HepG2 (cell line): ENCODE measurements at regions not wholly inside any gene's neighbourhood (a gene's known extent, or its start where the extent isn't known, plus 50 kb on each side); places are given as distances from the start of the nearest gene placed in this dataset.

Experiments
- ATAC-seq: fragments of 200-7000 bp; cut with Tn5 transposase; 3 replicates; pipeline ENCODE4 v1.9.1; 2020; ENCODE audit warnings: mild to moderate bottlenecking, moderate library complexity
- BruUV-seq: library from RNA; stranded (reverse); fragments of 400-500 nt; replicated peaks from 2 replicates; lab custom pipeline; 2021; lab: Mats Ljungman, UMichigan
- CTCF ChIA-PET: fragments of 300-600 bp; formaldehyde crosslinking; extraction: SDS; loops from one replicate; lab custom pipeline; 2021; ENCODE audit warnings: low total read pairs, inconsistent platforms, low intra/inter-chr PET ratio; lab: Yijun Ruan, JAX
- POLR2A ChIA-PET: fragments of 350-600 bp; sonication (Branson Sonifier 250); formaldehyde crosslinking; loops from one replicate; lab custom pipeline; 2020; ENCODE audit warnings: antibody characterized with exemption, inconsistent platforms; lab: Yijun Ruan, JAX
- DNase-seq: peaks from one replicate; pipeline ENCODE4 v3.0.0-alpha.2; 2015; ENCODE audit warnings: low spot score
- FAIRE-seq: peaks from 3 replicates; lab custom pipeline; 2011; peaks lifted over from hg19 to GRCh38; lab: Jason Lieb, UNC
- H2AFZ ChIP-seq: one replicate; pipeline ENCODE4 v1.6.1; 2011; ENCODE audit warnings: low read length, inconsistent platforms
- H3K27ac ChIP-seq: fragments of 300-600 bp; 3 replicates; pipeline ENCODE4 v1.8.0; 2011; ENCODE audit warnings: mixed run types, mild to moderate bottlenecking, mixed read lengths, low read length, inconsistent platforms; ENCODE audit not compliant: insufficient read depth; ENCODE audit errors: extremely low read length
- H3K27me3 ChIP-seq, 2 experiments: fragments of 200-600 bp in 1 of 2; 2 replicates in 1 of 2; 3 replicates in 1 of 2; pipeline versions ENCODE4 v1.6.0 to v1.8.0; 2011; ENCODE audit warnings: low read length in 2 of 2, mild to moderate bottlenecking in 2 of 2, moderate library complexity in 2 of 2, inconsistent platforms in 1 of 2; ENCODE audit not compliant: insufficient read depth in 2 of 2, control insufficient read depth in 1 of 2
- H3K36me3 ChIP-seq, 2 experiments: fragments of 200-600 bp in 1 of 2; replicated peaks in 1 of 2; 2 replicates in 1 of 2; 3 replicates in 1 of 2; pipeline versions ENCODE4 v1.5.1 to v1.8.0; 2011; ENCODE audit warnings: low read length in 2 of 2, inconsistent platforms in 1 of 2; ENCODE audit not compliant: insufficient read depth in 2 of 2, control insufficient read depth in 1 of 2
- H3K4me1 ChIP-seq: 2 replicates; pipeline ENCODE4 v1.5.1; 2012; ENCODE audit warnings: low read length, inconsistent platforms; ENCODE audit not compliant: insufficient read depth
- H3K4me2 ChIP-seq: 2 replicates; pipeline ENCODE4 v1.6.0; 2011; ENCODE audit warnings: low read depth, low read length, inconsistent platforms
- H3K4me3 ChIP-seq, 3 experiments: fragments of 200-600 bp in 1 of 3; sonication (generic), shearing (Covaris generic) in 1 of 3; replicated peaks in 1 of 3; 2 replicates each; pipeline ENCODE4 v1.5.1; 2011 to 2016; ENCODE audit warnings: low read length in 3 of 3, inconsistent platforms in 2 of 3, low read depth in 2 of 3, mild to moderate bottlenecking in 2 of 3, control low read depth in 1 of 3, mixed read lengths in 1 of 3; ENCODE audit not compliant: insufficient read depth in 1 of 3
- H3K79me2 ChIP-seq: one replicate; pipeline ENCODE4 v1.6.1; 2011; ENCODE audit warnings: low read length, inconsistent platforms; ENCODE audit not compliant: insufficient read depth
- H3K9ac ChIP-seq: 2 replicates; pipeline ENCODE4 v1.6.0; 2011; ENCODE audit warnings: mild to moderate bottlenecking, low read depth, low read length, inconsistent platforms; ENCODE audit not compliant: insufficient read depth
- H3K9me3 ChIP-seq: 2 replicates; pipeline ENCODE4 v1.5.1; 2012; ENCODE audit warnings: mild to moderate bottlenecking, low read length
- H4K20me1 ChIP-seq: 2 replicates; pipeline ENCODE4 v1.6.0; 2011; ENCODE audit warnings: inconsistent platforms, mild to moderate bottlenecking, low read length, moderate library complexity; ENCODE audit not compliant: insufficient read depth
- BORCS8-MEF2B ChIP-seq: sonication (generic); formaldehyde crosslinking; IDR thresholded peaks from 2 replicates; pipeline ENCODE4 v1.8.0; 2022; ENCODE audit warnings: mild to moderate bottlenecking, missing genetic modification reagents
- FOXK2 ChIP-seq: fragments of 450-650 bp; IDR thresholded peaks from 2 replicates; pipeline ENCODE4 v1.6.1; 2016
- GTF2F1 ChIP-seq: fragments of 150-350 bp; IDR thresholded peaks from 2 replicates; pipeline ENCODE4 v1.6.1; 2014; ENCODE audit warnings: low read length
- JUND ChIP-seq: sonication (generic); formaldehyde crosslinking; IDR thresholded peaks from 2 replicates; pipeline ENCODE4 v1.8.0; 2022; ENCODE audit warnings: mild to moderate bottlenecking, missing genetic modification reagents
- KDM1A ChIP-seq: IDR thresholded peaks from 2 replicates; pipeline ENCODE4 v1.6.1; 2016; ENCODE audit warnings: missing compliant biosample characterization
- KMT2B ChIP-seq: IDR thresholded peaks from 2 replicates; pipeline ENCODE4 v1.6.1; 2016; ENCODE audit warnings: missing genetic modification reagents, missing compliant biosample characterization
- MEF2D ChIP-seq: sonication (generic); formaldehyde crosslinking; IDR thresholded peaks from 2 replicates; pipeline ENCODE4 v1.5.1; 2020; ENCODE audit warnings: mild to moderate bottlenecking, missing genetic modification reagents
- MIER3 ChIP-seq: IDR thresholded peaks from 2 replicates; pipeline ENCODE4 v1.6.1; 2016; ENCODE audit warnings: missing compliant biosample characterization, borderline replicate concordance
- RFXAP ChIP-seq: sonication (generic); formaldehyde crosslinking; IDR thresholded peaks from 2 replicates; pipeline ENCODE4 v1.4.0; 2020; ENCODE audit warnings: missing genetic modification reagents, borderline replicate concordance
- SNAI1 ChIP-seq: sonication (generic); formaldehyde crosslinking; IDR thresholded peaks from 2 replicates; pipeline ENCODE4 v1.5.0; 2020; ENCODE audit warnings: mild to moderate bottlenecking, missing genetic modification reagents, borderline replicate concordance
- SOX6 ChIP-seq, 2 experiments: fragments of 450-650 bp in 1 of 2; sonication (generic) in 1 of 2; formaldehyde crosslinking in 1 of 2; IDR thresholded peaks; 2 replicates each; pipeline versions ENCODE4 v1.4.0 to v1.6.1; 2017 to 2020; ENCODE audit warnings: antibody characterized with exemption in 1 of 2, mild to moderate bottlenecking in 1 of 2, missing genetic modification reagents in 1 of 2
- ZIK1 ChIP-seq: sonication (generic); formaldehyde crosslinking; IDR thresholded peaks from 2 replicates; pipeline ENCODE4 v1.5.0; 2020; ENCODE audit warnings: mild to moderate bottlenecking, low read depth, missing genetic modification reagents, borderline replicate concordance
- ZNF20 ChIP-seq: sonication (generic); formaldehyde crosslinking; IDR thresholded peaks from 2 replicates; pipeline ENCODE4 v1.4.0; 2020; ENCODE audit warnings: mild to moderate bottlenecking, moderate library complexity, missing genetic modification reagents
- ZNF230 ChIP-seq: sonication (generic); formaldehyde crosslinking; IDR thresholded peaks from 2 replicates; pipeline ENCODE4 v1.4.0; 2020; ENCODE audit warnings: mild to moderate bottlenecking, missing genetic modification reagents
- ZNF335 ChIP-seq: sonication (generic); formaldehyde crosslinking; IDR thresholded peaks from 2 replicates; pipeline ENCODE4 v1.4.0; 2020; ENCODE audit warnings: missing genetic modification reagents
- ZNF552 ChIP-seq: sonication (generic); formaldehyde crosslinking; IDR thresholded peaks from 2 replicates; pipeline ENCODE4 v1.9.0; 2022; ENCODE audit warnings: missing genetic modification reagents, mild to moderate bottlenecking, borderline replicate concordance
- ZNF614 ChIP-seq: IDR thresholded peaks from 2 replicates; pipeline ENCODE4 v1.6.1; 2018; ENCODE audit warnings: missing biosample characterization, missing genetic modification reagents, inconsistent platforms, borderline replicate concordance
- ZNF670 ChIP-seq: sonication (generic); formaldehyde crosslinking; IDR thresholded peaks from 2 replicates; pipeline ENCODE4 v1.8.0; 2022; ENCODE audit warnings: mild to moderate bottlenecking, missing genetic modification reagents, borderline replicate concordance
- ZSCAN30 ChIP-seq: sonication (generic); formaldehyde crosslinking; IDR thresholded peaks from 2 replicates; pipeline ENCODE4 v1.5.0; 2020; ENCODE audit warnings: mild to moderate bottlenecking, missing genetic modification reagents
- in situ Hi-C: cut with HindIII; loops from 2 replicates; pipeline ENCODE4 v1.10.0; 2017; ENCODE audit warnings: low pct_unique_long_range_greater_than_20kb; ENCODE audit not compliant: extremely low pct_ligation_motif_present
- intact Hi-C: fragments of 100-400 bp; cut with micrococcal nuclease; formaldehyde crosslinking; loops from one replicate; pipeline ENCODE4 v1.10.0; 2022; ENCODE audit not compliant: unreplicated experiment
- TF ChIP-seq, protein P1 (sequence below): conservative IDR thresholded peaks from 2 replicates; pipeline ENCODE4 v1.6.1; 2018; ENCODE audit warnings: missing genetic modification reagents

GRCh38 chr11:29306527-29306926, 710.3 kb downstream of the KCNA4 start (continued):
- TF ChIP-seq ZNF552 (CRISPR knock-in tag) = no peak
- TF ChIP-seq ZNF20 (CRISPR knock-in tag) = no peak
- TF ChIP-seq ZIK1 (CRISPR knock-in tag) = no peak
- TF ChIP-seq BORCS8-MEF2B (CRISPR knock-in tag) = no peak
- no peak for TF ChIP-seq ZNF335
- TF ChIP-seq SNAI1 (CRISPR knock-in tag) = no peak
- no peak for TF ChIP-seq ZNF230

GRCh38 chr11:29305456-29306232, 711.2 kb downstream of the KCNA4 start:
- H3K9me3 ChIP-seq = no peaks in the 10 kb centered on the region
- ATAC-seq (no peak), FAIRE-seq (no peak), DNase-seq (no peak)
- H4K20me1 ChIP-seq = no peaks in the 10 kb centered on the region
- H3K27me3 ChIP-seq = no peaks in the 10 kb centered on the region
- ChIA-PET CTCF (no interaction called here), POLR2A (no interaction called here)
- in situ Hi-C loops = no loop called here
- no TSS peak for BruUV-seq
- TF ChIP-seq SOX6 (IDR thresholded peaks at IDR 0.05) (no peak), SOX6 (CRISPR knock-in tag; IDR thresholded peaks at IDR 0.05) (no peak), GTF2F1 (no peak), ZSCAN30 (CRISPR knock-in tag) (no peak), ZNF614 (CRISPR knock-in tag) (no peak), ZNF670 (no peak), RFXAP (CRISPR knock-in tag) (no peak), KMT2B (CRISPR knock-in tag) (no peak), KDM1A (CRISPR knock-in tag) (no peak), MEF2D (no peak), FOXK2 (no peak), MIER3 (CRISPR knock-in tag) (no peak), JUND (no peak)
- TF ChIP-seq, protein P1, sequence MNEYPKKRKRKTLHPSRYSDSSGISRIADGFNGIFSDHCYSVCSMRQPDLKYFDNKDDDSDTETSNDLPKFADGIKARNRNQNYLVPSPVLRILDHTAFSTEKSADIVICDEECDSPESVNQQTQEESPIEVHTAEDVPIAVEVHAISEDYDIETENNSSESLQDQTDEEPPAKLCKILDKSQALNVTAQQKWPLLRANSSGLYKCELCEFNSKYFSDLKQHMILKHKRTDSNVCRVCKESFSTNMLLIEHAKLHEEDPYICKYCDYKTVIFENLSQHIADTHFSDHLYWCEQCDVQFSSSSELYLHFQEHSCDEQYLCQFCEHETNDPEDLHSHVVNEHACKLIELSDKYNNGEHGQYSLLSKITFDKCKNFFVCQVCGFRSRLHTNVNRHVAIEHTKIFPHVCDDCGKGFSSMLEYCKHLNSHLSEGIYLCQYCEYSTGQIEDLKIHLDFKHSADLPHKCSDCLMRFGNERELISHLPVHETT (CRISPR knock-in tag) = no peak
- H3K36me3 ChIP-seq = no peaks in the 10 kb centered on the region
- H3K9ac ChIP-seq = no peak overlapping the region
- H3K4me1 ChIP-seq = no peaks in the 10 kb centered on the region
- H3K4me3 ChIP-seq = no peak overlapping the region
- H2AFZ ChIP-seq = no peak overlapping the region
- no peak overlapping the region for H3K27ac ChIP-seq
- H3K79me2 ChIP-seq = no peaks in the 10 kb centered on the region
- no peak overlapping the region for H3K4me2 ChIP-seq
- intact Hi-C loops = no loop called here
